ENCODE measurements at regions not wholly inside any gene's neighbourhood (a gene's known extent, or its start where the extent isn't known, plus 50 kb on each side); places are given as distances from the start of the nearest gene placed in this dataset.

DNA sequence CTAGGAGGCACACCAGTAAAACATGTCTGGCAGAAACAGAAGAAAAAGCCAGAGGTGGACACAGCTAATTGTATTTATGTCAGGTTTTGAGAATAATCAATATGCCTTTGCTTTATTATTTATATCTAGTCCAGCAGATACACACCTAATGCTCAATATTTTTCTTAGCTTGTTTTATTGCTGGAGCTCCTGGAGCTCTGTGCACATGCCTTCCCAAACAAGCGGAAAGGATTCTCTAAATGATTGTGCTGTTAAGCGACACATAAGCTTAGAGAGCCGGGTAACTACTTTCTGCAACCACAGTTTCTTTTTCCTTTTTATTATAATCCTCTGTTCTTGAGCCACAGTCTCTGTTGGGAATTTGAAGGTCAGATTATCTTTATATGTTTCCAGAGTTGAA, 177.3 kb upstream of the ST6GAL2 start:
- H3K4me3 ChIP-seq (replicated peaks; ENCODE audit: insufficient read depth, low read length): no peak overlapping the region
- TF ChIP-seq, protein P1, sequence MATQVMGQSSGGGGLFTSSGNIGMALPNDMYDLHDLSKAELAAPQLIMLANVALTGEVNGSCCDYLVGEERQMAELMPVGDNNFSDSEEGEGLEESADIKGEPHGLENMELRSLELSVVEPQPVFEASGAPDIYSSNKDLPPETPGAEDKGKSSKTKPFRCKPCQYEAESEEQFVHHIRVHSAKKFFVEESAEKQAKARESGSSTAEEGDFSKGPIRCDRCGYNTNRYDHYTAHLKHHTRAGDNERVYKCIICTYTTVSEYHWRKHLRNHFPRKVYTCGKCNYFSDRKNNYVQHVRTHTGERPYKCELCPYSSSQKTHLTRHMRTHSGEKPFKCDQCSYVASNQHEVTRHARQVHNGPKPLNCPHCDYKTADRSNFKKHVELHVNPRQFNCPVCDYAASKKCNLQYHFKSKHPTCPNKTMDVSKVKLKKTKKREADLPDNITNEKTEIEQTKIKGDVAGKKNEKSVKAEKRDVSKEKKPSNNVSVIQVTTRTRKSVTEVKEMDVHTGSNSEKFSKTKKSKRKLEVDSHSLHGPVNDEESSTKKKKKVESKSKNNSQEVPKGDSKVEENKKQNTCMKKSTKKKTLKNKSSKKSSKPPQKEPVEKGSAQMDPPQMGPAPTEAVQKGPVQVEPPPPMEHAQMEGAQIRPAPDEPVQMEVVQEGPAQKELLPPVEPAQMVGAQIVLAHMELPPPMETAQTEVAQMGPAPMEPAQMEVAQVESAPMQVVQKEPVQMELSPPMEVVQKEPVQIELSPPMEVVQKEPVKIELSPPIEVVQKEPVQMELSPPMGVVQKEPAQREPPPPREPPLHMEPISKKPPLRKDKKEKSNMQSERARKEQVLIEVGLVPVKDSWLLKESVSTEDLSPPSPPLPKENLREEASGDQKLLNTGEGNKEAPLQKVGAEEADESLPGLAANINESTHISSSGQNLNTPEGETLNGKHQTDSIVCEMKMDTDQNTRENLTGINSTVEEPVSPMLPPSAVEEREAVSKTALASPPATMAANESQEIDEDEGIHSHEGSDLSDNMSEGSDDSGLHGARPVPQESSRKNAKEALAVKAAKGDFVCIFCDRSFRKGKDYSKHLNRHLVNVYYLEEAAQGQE (IDR thresholded peaks at IDR 0.05; ENCODE audit: insufficient replicate concordance, low read depth): no peak
- TF ChIP-seq POLR2AphosphoS5 (IDR thresholded peaks at IDR 0.05; ENCODE audit: low read depth) (no peak), SPI1 (IDR thresholded peaks at IDR 0.05; ENCODE audit: borderline replicate concordance, low read depth) (no peak), GABPA (IDR thresholded peaks at IDR 0.05; ENCODE audit: low read depth) (no peak)
- TF ChIP-seq, protein P2, sequence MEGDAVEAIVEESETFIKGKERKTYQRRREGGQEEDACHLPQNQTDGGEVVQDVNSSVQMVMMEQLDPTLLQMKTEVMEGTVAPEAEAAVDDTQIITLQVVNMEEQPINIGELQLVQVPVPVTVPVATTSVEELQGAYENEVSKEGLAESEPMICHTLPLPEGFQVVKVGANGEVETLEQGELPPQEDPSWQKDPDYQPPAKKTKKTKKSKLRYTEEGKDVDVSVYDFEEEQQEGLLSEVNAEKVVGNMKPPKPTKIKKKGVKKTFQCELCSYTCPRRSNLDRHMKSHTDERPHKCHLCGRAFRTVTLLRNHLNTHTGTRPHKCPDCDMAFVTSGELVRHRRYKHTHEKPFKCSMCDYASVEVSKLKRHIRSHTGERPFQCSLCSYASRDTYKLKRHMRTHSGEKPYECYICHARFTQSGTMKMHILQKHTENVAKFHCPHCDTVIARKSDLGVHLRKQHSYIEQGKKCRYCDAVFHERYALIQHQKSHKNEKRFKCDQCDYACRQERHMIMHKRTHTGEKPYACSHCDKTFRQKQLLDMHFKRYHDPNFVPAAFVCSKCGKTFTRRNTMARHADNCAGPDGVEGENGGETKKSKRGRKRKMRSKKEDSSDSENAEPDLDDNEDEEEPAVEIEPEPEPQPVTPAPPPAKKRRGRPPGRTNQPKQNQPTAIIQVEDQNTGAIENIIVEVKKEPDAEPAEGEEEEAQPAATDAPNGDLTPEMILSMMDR (IDR thresholded peaks at IDR 0.05; ENCODE audit: insufficient read depth, low read length): no peak
- H3K27me3 ChIP-seq (ENCODE audit: insufficient read depth, poor library complexity, severe bottlenecking): no peaks in the 10 kb centered on the region

DNA sequence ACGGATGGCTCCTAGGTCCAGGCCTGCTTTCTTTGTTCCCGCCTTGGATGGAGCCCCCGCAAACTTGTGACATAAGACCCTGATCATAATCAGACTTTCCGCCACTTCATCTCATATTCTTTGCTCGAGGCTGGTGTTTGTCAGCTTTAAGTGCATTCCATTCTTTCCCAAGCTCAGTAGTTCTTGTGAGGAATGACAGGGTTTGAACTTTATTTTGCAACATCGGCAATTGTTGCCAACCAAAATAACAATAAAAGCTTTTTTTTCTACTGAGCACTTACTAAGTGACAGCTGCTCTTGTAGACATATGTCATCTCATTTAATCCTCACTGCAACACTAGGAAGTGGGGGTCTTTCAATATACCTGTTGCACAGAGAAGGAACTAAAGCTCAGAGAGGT, 178.8 kb upstream of the ST6GAL2 start:
- Histone ChIP-seq H3K27ac (replicated peaks) (no peak overlapping the region), H3K27me3 (ENCODE audit: insufficient read depth, poor library complexity, severe bottlenecking) (no peaks in the 10 kb centered on the region), H3K4me3 (replicated peaks; ENCODE audit: insufficient read depth, low read length) (no peak overlapping the region)
- TF ChIP-seq SPI1 (IDR thresholded peaks at IDR 0.05; ENCODE audit: borderline replicate concordance, low read depth) (no peak), GABPA (IDR thresholded peaks at IDR 0.05; ENCODE audit: low read depth) (no peak), POLR2AphosphoS5 (IDR thresholded peaks at IDR 0.05; ENCODE audit: low read depth) (no peak)
- TF ChIP-seq, protein P2 (IDR thresholded peaks at IDR 0.05; ENCODE audit: insufficient read depth, low read length): no peak
- TF ChIP-seq, protein P1 (IDR thresholded peaks at IDR 0.05; ENCODE audit: insufficient replicate concordance, low read depth): no peak
- no peak for DNase-seq (ENCODE audit: low read depth in 1 of 2, low spot score in 1 of 2)

More for the DNA sequence above, 177.3 kb upstream of the ST6GAL2 start:
- DNase-seq (ENCODE audit: low read depth in 1 of 2, low spot score in 1 of 2): no peak
- no peak overlapping the region for H3K27ac ChIP-seq (replicated peaks)

DNA sequence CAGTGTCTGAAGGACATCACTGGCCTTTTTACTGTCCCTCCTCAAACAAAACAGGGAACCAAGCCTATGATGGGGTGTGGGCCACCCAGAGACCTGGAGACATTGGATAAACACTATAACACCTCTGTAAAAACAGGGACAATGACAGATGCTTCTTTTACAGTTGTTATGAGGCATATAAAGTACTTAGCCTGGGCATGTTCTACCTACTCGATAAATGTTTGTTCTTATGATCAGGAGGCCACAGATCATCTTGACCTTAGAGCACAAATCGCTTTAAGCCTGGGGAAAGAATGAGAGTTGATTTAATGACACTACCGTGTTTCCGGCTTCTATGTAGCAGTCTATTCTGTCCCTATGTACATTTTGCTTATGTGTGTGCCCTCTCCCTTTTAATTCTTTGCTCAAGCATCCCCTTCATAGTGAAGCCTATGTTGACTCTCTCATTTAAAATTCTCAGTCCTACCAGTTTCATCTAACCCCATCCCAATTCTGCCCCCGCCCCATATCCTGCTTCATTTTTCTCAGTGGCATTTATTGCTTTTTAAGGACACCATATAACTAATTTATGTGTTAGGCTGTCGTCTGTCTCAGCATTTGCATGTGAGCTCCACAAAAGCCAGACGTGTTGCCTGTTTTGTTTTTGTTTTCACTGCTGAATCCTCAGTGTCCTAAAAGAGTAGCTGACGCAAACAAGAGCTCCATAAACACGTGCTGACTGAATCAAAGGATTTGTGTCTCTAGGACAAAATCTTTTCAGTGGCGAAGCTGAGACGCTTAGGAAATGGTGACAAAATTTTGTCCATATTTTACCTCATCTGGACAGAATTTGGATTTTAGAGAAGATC, 182.3 kb upstream of the ST6GAL2 start:
- Histone ChIP-seq H3K27ac (replicated peaks) (no peak overlapping the region), H3K27me3 (ENCODE audit: insufficient read depth, poor library complexity, severe bottlenecking) (no peaks in the 10 kb centered on the region), H3K4me3 (replicated peaks; ENCODE audit: insufficient read depth, low read length) (no peak overlapping the region)
- no peak for DNase-seq (ENCODE audit: low read depth in 1 of 2, low spot score in 1 of 2)
- TF ChIP-seq, protein P1 (IDR thresholded peaks at IDR 0.05; ENCODE audit: insufficient replicate concordance, low read depth): no peak
- TF ChIP-seq, protein P2 (IDR thresholded peaks at IDR 0.05; ENCODE audit: insufficient read depth, low read length): no peak
- no peak for TF ChIP-seq POLR2AphosphoS5 (IDR thresholded peaks at IDR 0.05; ENCODE audit: low read depth)

Data from HL-60 (cell line).